ENCODE measurements at regions not wholly inside any gene's neighbourhood (a gene's known extent, or its start where the extent isn't known, plus 50 kb on each side); places are given as distances from the start of the nearest gene placed in this dataset.
"Not testable (repeated sequence)": the region's sequence is repeated elsewhere in the genome, so short reads cannot be mapped to it uniquely, and the experiment has no call there.

DNA sequence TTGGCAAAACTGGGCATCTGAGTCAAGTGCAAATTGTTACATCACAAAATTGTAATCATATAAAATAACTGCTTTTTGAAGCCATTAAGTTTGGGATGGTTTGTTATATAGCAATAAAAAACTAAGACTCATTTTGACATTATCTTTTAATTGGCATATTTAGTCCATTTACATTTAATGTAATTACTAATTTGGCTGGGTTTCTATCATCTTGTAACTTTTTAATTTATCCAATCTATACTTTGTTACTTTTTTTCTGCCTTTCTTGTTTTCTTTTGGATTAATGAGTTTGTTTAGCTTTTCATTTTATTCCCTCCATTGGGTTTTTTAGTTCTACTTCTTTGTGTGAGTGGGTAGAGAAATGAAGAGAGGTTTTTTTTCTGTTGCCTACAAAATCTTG is 76.3 kb downstream of the DRAM2 start:
- TF ChIP-seq, protein P1, sequence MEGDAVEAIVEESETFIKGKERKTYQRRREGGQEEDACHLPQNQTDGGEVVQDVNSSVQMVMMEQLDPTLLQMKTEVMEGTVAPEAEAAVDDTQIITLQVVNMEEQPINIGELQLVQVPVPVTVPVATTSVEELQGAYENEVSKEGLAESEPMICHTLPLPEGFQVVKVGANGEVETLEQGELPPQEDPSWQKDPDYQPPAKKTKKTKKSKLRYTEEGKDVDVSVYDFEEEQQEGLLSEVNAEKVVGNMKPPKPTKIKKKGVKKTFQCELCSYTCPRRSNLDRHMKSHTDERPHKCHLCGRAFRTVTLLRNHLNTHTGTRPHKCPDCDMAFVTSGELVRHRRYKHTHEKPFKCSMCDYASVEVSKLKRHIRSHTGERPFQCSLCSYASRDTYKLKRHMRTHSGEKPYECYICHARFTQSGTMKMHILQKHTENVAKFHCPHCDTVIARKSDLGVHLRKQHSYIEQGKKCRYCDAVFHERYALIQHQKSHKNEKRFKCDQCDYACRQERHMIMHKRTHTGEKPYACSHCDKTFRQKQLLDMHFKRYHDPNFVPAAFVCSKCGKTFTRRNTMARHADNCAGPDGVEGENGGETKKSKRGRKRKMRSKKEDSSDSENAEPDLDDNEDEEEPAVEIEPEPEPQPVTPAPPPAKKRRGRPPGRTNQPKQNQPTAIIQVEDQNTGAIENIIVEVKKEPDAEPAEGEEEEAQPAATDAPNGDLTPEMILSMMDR (IDR thresholded peaks at IDR 0.05; ENCODE audit: control insufficient read depth, extremely low read depth, insufficient read depth), result no peak
- DNase-seq (ENCODE audit: low read depth), result no peak
- no peak overlapping the region for H3K4me3 ChIP-seq (ENCODE audit: low read depth, low read length)

DNA sequence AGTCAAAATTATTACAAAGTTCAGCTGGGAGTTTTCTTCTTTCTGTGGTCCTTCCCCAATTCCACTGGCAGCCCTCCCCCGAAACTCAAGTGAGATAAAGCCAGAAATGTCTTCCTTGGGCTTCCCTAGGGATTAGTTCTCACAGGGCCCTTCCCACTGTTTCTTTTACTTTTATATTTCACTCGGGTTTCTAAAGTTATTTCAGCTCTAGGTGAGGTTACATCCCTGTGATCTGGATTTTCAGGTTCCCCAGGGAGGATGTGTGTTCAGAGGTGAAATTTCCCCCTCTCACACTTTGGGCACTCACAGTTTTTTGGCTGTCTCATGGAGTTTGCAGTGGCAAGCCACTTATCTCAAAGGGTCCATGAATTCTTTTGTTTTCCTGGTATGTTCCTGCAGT is 77.3 kb downstream of the DRAM2 start:
- no peak overlapping the region for H3K4me3 ChIP-seq (ENCODE audit: low read depth, low read length)
- DNase-seq (ENCODE audit: low read depth), result no peak
- TF ChIP-seq, protein P1 (IDR thresholded peaks at IDR 0.05; ENCODE audit: control insufficient read depth, extremely low read depth, insufficient read depth), result no peak

DNA sequence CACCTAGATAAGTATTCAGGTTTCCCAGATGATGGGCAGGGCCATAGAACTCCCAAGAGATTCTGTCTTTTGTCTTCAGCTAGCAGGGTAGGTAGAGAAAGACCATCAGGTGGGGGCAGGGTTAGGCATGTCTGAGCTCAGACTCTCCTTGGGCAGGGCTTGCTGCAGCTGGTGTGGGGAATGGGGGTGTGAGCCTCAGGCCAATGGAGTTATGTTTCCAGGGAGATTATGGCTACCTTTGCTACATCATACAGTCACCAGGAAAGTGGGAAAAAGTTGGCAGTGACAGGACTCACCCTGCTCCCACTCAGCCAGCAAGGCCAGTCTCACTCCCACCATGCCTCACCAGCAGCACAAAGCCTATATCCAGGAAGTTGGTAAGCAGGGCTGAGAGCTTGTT is 77.8 kb downstream of the DRAM2 start:
- H3K4me3 ChIP-seq (ENCODE audit: low read depth, low read length), result no peak overlapping the region
- TF ChIP-seq, protein P1 (IDR thresholded peaks at IDR 0.05; ENCODE audit: control insufficient read depth, extremely low read depth, insufficient read depth), result no peak
- DNase-seq (ENCODE audit: low read depth), result no peak

DNA sequence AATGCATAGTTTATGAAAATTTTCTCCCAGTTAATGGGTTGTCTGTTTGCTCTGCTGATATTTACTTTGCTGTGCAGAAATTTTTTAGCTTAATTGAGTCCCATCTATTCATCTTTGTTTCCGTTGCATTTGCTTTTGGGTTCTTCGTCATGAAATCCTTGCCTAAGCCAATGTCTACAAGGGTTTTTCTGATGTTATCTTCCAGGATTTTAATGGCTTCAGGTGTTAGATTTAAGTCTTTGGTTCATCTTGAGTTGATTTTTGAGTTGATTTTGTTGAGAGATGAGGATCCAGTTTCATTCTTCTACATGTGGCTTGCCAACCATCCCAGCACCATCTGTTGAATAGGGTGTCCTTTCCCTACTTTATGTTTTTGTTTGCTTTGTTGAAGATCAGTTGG is 85.2 kb downstream of the DRAM2 start:
- TF ChIP-seq, protein P1 (IDR thresholded peaks at IDR 0.05; ENCODE audit: control insufficient read depth, extremely low read depth, insufficient read depth), result no peak
- no peak overlapping the region for H3K4me3 ChIP-seq (ENCODE audit: low read depth, low read length)
- no peak for DNase-seq (ENCODE audit: low read depth)

DNA sequence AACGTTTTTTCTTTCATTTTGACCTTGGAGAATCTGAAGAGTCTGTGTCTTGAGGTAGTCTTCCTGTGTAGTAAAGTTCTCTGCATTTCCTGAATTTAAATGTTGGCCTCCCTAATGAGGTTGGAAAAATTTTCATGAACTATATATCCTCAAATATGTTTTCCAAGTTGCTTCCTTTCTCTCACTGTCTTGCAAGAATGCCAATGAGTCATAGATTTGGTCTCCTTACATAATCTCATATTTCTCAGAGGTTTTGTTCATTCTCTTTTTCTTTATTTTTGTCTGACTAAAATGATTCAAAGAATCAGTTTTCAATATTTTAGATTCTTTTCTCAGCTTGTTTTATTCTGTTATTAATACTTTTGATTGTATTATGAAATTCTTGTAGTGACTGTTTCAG is 87.6 kb downstream of the DRAM2 start:
- no peak for DNase-seq (ENCODE audit: low read depth)
- TF ChIP-seq, protein P1 (IDR thresholded peaks at IDR 0.05; ENCODE audit: control insufficient read depth, extremely low read depth, insufficient read depth), result no peak
- no peak overlapping the region for H3K4me3 ChIP-seq (ENCODE audit: low read depth, low read length)

DNA sequence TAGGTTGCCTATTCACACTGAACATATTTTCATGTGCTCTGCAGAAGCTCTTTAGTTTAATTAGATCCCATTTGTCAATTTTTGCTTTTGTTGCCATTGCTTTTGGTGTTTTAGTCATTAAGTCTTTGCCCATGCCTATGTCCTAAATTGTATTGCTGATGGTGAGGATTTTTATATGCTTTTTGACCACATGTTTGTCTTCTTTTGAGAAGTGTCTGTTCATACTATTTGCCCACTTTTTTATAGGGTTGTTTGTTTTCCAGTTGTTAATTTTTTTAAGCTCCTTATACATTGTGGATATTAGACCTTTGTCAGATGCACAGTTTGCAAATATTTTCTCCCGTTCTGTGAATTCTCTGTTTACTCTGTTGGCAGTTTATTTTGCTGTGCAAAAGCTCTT is 84.5 kb upstream of the LRIF1 start:
- DNase-seq (ENCODE audit: low read depth); H3K4me3 ChIP-seq (ENCODE audit: low read depth, low read length): not testable (repeated sequence)

DNA sequence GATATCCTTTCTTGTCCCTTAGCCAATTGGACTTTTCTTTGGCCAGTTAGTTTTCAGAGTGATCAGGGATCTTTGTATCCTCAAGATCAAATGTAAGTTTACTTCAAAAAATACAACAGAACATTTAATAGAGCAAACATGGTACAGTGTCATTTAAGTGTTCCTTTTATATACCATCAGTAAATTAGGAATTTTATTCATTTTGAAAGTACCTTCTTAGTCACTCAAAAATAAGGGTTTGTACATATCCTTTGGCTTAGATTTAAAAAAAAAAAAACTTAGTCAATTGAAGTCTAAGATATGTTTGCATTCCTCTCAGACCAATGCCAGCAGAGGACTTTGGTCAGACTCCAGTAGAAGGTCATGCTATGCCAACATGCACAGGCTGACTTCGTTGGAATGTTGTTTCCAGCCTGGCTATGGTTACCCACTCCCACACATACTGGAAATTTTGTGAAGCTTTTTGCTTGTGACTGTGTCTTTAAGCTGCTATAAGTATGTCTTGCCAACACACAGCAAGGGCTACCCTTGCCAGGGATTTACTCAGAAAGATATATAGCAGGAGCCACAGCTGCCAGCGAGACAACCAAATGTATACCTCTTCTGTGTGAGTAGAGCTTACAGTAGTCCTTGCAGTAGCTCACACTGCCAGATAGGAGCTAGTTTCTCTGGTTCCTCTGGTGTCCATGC is 81.5 kb upstream of the LRIF1 start:
- TF ChIP-seq, protein P1 (IDR thresholded peaks at IDR 0.05; ENCODE audit: control insufficient read depth, extremely low read depth, insufficient read depth), result no peak
- no peak overlapping the region for H3K4me3 ChIP-seq (ENCODE audit: low read depth, low read length)
- peak; percentile 87 for DNase-seq (ENCODE audit: low read depth)
